ENCODE measurements at regions not wholly inside any gene's neighbourhood (a gene's known extent, or its start where the extent isn't known, plus 50 kb on each side); places are given as distances from the start of the nearest gene placed in this dataset.
A peak's percentile ranks its signal among the peaks of the same experiment; 100 is the strongest.

- DNase-seq (ENCODE audit: low spot score): peak; percentile 36
- intact Hi-C loops (cut with DNase I): loop anchor here in 1 of 2 donors (2.0 kb wide), 1 partner anchor 472 kb away; no protein-coding TSS in a partner anchor
Observed at GRCh38 chr20:63118303-63119120, 97.4 kb downstream of the YTHDF1 start.

- peak; percentile 51 for DNase-seq (ENCODE audit: low spot score)
- intact Hi-C loops (cut with DNase I): loop anchor here in 1 of 2 donors (2.0 kb wide), 1 partner anchor 473 kb away; no protein-coding TSS in a partner anchor
Observed at GRCh38 chr20:63117661-63118302, 98.1 kb downstream of the YTHDF1 start.

GRCh38 chr20:63117151-63117550 is 98.8 kb downstream of the YTHDF1 start:
- DNase-seq (ENCODE audit: low spot score): no peak
- intact Hi-C loops (cut with DNase I): no loop called here

GRCh38 chr20:63116412-63117106 is 99.4 kb downstream of the YTHDF1 start:
- DNase-seq (ENCODE audit: low spot score): peak; percentile 77
- intact Hi-C loops (cut with DNase I): no loop called here

- peak; percentile 67 for DNase-seq (ENCODE audit: low spot score)
- intact Hi-C loops (cut with DNase I): no loop called here
Observed at GRCh38 chr20:63115651-63116411, 100.1 kb downstream of the YTHDF1 start.

DNA sequence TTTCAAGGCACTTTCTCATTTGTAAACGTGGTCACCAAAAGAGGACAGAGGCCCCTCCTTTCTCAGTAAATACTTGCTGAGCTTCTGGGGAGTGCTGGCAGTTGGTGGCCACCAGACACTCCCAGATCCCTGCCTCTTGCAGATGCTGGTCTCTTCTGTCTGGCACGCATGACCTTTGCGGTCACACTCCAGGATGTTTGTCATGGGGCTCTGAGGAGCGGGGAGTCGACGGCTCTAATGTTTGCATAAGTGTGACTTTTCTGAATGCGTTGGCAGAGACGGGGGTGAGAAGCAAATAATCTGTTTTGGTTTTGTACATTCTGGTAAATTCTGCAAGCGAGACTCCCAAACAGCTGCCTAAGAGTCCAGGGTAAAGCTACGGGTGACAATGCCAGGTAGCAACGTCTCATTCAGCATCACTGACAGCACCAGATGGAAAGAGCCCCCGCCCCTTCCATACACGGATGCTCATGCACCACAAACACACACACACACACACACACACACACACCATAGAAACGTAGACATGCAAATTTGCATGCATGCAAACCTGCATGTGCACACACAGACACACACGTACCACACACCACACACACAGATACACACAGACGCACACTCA is 101.1 kb downstream of the YTHDF1 start:
- DNase-seq (ENCODE audit: low spot score): peak; percentile 20
- intact Hi-C loops (cut with DNase I): no loop called here

- intact Hi-C loops (cut with DNase I): no loop called here
- DNase-seq (ENCODE audit: low spot score): peak; percentile 35
Observed at GRCh38 chr20:63114006-63114692, 101.8 kb downstream of the YTHDF1 start.

- intact Hi-C loops (cut with DNase I): no loop called here
- DNase-seq (ENCODE audit: low spot score): peak; percentile 55
Observed at GRCh38 chr20:63112491-63113219, 103.3 kb downstream of the YTHDF1 start.

- intact Hi-C loops (cut with DNase I): no loop called here
- DNase-seq (ENCODE audit: low spot score): peak; percentile 29
Observed at GRCh38 chr20:63108247-63108646, 101.5 kb upstream of the BHLHE23 start.

DNA sequence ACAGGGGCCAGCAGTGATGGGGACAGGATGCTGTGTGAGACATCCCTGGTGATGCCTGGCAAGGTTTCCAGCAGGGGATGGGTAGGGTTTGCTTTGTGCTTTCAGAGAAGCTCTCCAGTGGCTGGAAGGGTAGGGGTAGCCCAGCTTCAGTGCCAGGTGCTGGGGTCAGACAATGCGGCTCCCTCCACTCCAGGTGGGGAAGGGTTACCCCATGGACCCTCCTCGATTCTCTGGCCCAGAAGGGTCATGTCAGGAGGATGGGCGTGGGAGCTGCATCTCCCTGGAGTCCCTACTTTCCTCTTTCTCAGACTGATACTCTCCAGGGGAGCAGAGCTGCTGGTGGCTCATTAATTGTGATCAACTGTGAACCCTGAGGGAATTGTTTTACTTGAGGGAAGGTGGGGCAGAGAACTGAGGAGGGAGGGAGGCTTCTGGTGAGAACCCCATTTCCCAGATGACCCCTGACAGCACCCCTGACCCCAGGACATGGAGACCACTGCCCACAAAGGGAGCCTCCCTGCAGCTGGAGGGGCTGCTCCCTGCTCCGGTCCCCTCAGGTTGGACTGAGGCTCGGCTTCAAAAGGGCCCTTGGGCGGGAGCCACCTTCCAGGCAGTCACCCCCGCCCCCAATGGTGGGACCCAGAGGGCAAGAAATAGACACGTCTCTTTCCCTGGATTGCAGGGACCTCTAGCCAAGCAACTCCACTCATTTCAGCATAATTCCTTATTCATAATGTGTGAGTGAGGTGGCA is 100.9 kb upstream of the BHLHE23 start:
- intact Hi-C loops (cut with DNase I): no loop called here

DNA sequence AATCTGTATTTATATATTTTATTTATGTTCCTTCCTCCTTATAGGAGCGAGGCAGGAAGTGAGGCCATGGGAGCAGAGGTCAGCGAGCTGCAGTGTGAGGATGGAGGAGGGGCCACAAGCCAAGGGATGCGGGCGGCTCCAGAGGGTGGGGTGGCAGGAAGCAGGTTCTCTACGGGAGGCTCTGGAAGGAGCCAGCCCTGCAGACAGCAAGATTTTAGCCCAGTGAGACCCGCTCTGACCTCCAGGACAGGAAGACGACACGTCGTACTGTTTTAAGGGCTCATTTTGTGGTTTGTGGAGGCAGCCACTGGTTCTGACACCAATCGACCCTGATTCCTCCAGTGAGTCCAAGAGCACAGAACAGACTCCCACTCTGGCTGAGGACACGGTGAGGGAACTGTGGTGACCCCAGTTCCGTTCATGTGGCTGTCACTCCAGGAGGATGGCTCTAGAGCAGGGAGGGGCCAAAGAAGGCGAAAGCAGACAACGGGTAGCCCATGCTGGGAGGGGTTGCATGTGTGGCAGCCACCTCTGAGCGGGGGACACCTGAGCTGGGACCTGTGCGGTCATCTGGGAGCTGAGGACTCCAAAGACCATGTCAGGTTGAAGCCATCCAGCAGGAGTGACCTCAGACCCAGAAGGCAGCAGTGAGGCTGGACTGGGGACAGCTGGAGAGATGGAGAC is 100.1 kb upstream of the BHLHE23 start:
- DNase-seq (ENCODE audit: low spot score): peak; percentile 48
- intact Hi-C loops (cut with DNase I): no loop called here

More for the DNA sequence above, 100.9 kb upstream of the BHLHE23 start:
- peak; percentile 67 for DNase-seq (ENCODE audit: low spot score)

DNA sequence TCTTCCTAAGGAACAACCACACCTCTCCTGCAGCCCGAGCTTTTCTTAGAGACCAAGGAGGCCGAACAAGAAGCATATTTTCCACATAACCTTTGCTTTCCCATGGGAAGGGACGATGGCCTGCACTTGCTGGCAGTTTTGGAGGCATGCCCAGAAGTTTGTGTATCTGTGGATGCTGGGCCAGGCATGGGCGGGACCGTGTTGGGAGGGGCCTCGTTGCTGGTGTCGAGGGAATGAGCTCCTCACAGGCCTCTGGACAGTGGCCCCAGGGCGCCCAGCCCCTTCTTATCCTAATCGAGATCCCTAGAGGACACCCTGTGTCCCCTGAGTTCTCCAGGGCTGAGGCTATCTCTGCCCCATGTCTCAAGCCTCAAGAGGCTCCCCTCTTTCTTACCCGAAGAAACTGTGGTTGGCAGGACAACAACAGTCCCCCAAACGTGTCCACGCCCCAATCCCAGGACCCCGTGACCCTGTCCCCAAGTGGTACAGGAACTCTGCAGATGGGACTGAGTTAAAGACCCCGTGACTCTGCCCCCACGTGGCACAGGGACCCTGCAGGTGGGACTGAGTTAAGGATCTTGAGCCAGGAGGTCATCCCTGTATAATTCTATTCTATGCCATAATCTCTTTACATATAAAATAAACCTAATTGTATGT is 99.5 kb upstream of the BHLHE23 start:
- DNase-seq (ENCODE audit: low spot score): peak; percentile 86
- intact Hi-C loops (cut with DNase I): no loop called here

DNA sequence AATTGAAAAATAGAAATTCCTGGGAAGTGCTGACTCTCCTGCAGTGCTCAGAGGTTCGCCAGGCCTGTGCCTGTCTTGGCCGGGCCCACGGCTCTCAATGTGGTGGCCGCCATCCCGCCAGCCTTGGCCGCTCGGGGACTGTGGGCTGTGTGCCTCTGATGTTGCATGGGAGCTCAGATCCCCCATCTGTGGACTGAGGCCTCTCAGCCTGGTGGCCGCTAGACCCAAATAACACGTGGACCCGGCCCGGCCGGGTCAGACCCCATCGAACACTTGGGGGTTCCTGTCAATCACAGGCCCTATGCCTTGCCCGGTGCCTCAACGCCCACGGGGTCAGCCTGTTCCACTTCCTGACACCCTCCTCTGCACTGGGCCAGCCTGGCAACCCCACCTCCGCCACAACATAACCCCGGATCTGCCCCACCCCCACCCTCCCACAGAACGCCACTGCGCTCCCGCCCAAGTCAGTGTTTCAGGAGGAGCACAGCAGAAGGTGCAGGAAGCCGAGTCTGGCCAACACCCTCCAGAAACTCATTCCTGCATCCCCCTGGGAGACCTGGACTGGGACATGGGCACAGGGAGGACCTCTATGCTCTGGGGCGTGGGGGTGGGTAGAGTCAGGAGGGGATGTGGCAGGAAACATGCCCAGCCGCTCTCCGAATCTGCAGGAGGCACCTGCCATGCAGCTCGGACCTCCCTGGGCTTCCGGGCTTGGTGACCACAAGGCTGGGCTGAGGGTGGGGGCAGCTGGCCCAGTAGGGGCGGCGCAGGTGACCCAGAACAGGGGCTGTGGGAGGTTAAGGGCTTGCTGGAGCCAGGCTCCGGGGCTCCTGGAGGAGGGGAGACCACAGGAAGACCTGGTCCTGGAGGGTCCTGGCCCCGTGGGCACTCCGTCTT is 98.7 kb upstream of the BHLHE23 start:
- peak; percentile 44 for DNase-seq (ENCODE audit: low spot score)
- intact Hi-C loops (cut with DNase I): no loop called here

- intact Hi-C loops (cut with DNase I): no loop called here
- DNase-seq (ENCODE audit: low spot score): peak; percentile 59
Observed at GRCh38 chr20:63104312-63105181, 97.8 kb upstream of the BHLHE23 start.

All from posterior vena cava (tissue), 2 donors.